ENCODE measurements at regions not wholly inside any gene's neighbourhood (a gene's known extent, or its start where the extent isn't known, plus 50 kb on each side); places are given as distances from the start of the nearest gene placed in this dataset.

- TF ChIP-seq, protein P1, sequence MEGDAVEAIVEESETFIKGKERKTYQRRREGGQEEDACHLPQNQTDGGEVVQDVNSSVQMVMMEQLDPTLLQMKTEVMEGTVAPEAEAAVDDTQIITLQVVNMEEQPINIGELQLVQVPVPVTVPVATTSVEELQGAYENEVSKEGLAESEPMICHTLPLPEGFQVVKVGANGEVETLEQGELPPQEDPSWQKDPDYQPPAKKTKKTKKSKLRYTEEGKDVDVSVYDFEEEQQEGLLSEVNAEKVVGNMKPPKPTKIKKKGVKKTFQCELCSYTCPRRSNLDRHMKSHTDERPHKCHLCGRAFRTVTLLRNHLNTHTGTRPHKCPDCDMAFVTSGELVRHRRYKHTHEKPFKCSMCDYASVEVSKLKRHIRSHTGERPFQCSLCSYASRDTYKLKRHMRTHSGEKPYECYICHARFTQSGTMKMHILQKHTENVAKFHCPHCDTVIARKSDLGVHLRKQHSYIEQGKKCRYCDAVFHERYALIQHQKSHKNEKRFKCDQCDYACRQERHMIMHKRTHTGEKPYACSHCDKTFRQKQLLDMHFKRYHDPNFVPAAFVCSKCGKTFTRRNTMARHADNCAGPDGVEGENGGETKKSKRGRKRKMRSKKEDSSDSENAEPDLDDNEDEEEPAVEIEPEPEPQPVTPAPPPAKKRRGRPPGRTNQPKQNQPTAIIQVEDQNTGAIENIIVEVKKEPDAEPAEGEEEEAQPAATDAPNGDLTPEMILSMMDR (IDR thresholded peaks at IDR 0.05) = no peak
- no peak for TF ChIP-seq POLR2A (IDR thresholded peaks at IDR 0.05)
Measured at GRCh38 chr3:154943981-154944380, 136.1 kb upstream of the MME start.

Data from lower leg skin (tissue), 3 donors.